Endothelial cell of umbilical vein (primary cell): ENCODE measurements at regions not wholly inside any gene's neighbourhood (a gene's known extent, or its start where the extent isn't known, plus 50 kb on each side); places are given as distances from the start of the nearest gene placed in this dataset.

Experiments
- BruUV-seq: library from RNA; stranded (reverse); fragments of 400-500 nt; replicated peaks from 2 replicates; lab custom pipeline; 2021; lab: Mats Ljungman, UMichigan
- CTCF ChIA-PET: fragments of 300-600, 350-600 bp; sonication (Branson Sonifier 250); formaldehyde crosslinking; loops from one replicate; lab custom pipeline; 2021; ENCODE audit warnings: antibody characterized with exemption, inconsistent platforms; lab: Charles Lee
- POLR2A ChIA-PET: fragments of 300-600, 350-600 bp; sonication (Branson Sonifier 250); formaldehyde crosslinking; loops from one replicate; lab custom pipeline; 2021; ENCODE audit warnings: antibody characterized with exemption, inconsistent platforms; lab: Charles Lee
- DNase-seq: peaks from one replicate; pipeline ENCODE4 v3.0.0-alpha.2; 2011; ENCODE audit warnings: low read depth, low spot score
- FAIRE-seq: peaks from 2 replicates; lab custom pipeline; 2011; peaks lifted over from hg19 to GRCh38; lab: Jason Lieb, UNC
- H2AFZ ChIP-seq: 2 replicates; pipeline ENCODE4 v1.6.0; 2012; ENCODE audit warnings: low read depth, low read length, control low read depth, inconsistent platforms
- H3K27ac ChIP-seq: 2 replicates; pipeline ENCODE4 v1.5.1; 2011; ENCODE audit warnings: low read depth, mild to moderate bottlenecking, control low read depth, low read length, moderate library complexity; ENCODE audit not compliant: insufficient read depth
- H3K27me3 ChIP-seq, 2 experiments: 2 replicates each; pipeline versions ENCODE4 v1.6.0 to v1.6.1; 2011; ENCODE audit warnings: low read length in 2 of 2, mixed read lengths in 1 of 2; ENCODE audit not compliant: control insufficient read depth in 2 of 2, insufficient read depth in 2 of 2
- H3K36me3 ChIP-seq, 2 experiments: 2 replicates in 1 of 2; 3 replicates in 1 of 2; pipeline ENCODE4 v1.5.1; 2011; ENCODE audit warnings: low read length in 2 of 2, mild to moderate bottlenecking in 1 of 2, moderate library complexity in 1 of 2; ENCODE audit not compliant: control insufficient read depth in 2 of 2, insufficient read depth in 2 of 2; ENCODE audit errors: extremely low read depth in 1 of 2
- H3K4me1 ChIP-seq: 3 replicates; pipeline ENCODE4 v1.5.1; 2011; ENCODE audit warnings: mild to moderate bottlenecking, low read length; ENCODE audit not compliant: control insufficient read depth, insufficient read depth; ENCODE audit errors: extremely low read depth
- H3K4me2 ChIP-seq: 2 replicates; pipeline ENCODE4 v1.6.1; 2011; ENCODE audit warnings: low read length, control low read depth, mixed read lengths; ENCODE audit not compliant: insufficient read depth
- H3K4me3 ChIP-seq, 3 experiments: fragments of 200-600 bp in 1 of 3; sonication (generic), shearing (Covaris generic) in 1 of 3; replicated peaks in 1 of 3; 2 replicates each; pipeline ENCODE4 v1.5.1; 2011 to 2016; ENCODE audit warnings: control low read depth in 3 of 3, low read length in 3 of 3, mild to moderate bottlenecking in 2 of 3, inconsistent platforms in 1 of 3, low read depth in 1 of 3, moderate library complexity in 1 of 3; ENCODE audit not compliant: insufficient read depth in 1 of 3
- H3K79me2 ChIP-seq: 2 replicates; pipeline ENCODE4 v1.6.0; 2012; ENCODE audit warnings: low read length, inconsistent platforms; ENCODE audit not compliant: control insufficient read depth, insufficient read depth
- H3K9ac ChIP-seq: replicated peaks from 2 replicates; pipeline ENCODE3; 2011; ENCODE audit warnings: low read length, control low read depth; ENCODE audit not compliant: insufficient read depth; ENCODE audit errors: extremely low read depth
- H3K9me1 ChIP-seq: replicated peaks from 3 replicates; pipeline ENCODE4 v1.6.0; 2011; ENCODE audit warnings: mild to moderate bottlenecking, low read length; ENCODE audit not compliant: control insufficient read depth, insufficient read depth; ENCODE audit errors: extremely low read depth
- H3K9me3 ChIP-seq: replicated peaks from 2 replicates; pipeline ENCODE4 v1.5.1; 2012; ENCODE audit warnings: low read length, inconsistent platforms; ENCODE audit not compliant: control insufficient read depth, insufficient read depth
- H4K20me1 ChIP-seq: replicated peaks from 2 replicates; pipeline ENCODE3; 2011; ENCODE audit warnings: mild to moderate bottlenecking, low read length; ENCODE audit not compliant: control insufficient read depth, insufficient read depth; ENCODE audit errors: extremely low read depth
- EZH2 ChIP-seq: IDR thresholded peaks from 2 replicates; pipeline ENCODE4 v1.6.1; 2012; ENCODE audit warnings: borderline replicate concordance, low read depth, mild to moderate bottlenecking, moderate library complexity, low read length, inconsistent platforms; ENCODE audit not compliant: severe bottlenecking
- FOS ChIP-seq: IDR thresholded peaks from 2 replicates; pipeline ENCODE4 v1.6.1; 2011; ENCODE audit warnings: mild to moderate bottlenecking, low read length, moderate library complexity, borderline replicate concordance; ENCODE audit not compliant: insufficient read depth
- GATA2 ChIP-seq: IDR thresholded peaks from 2 replicates; pipeline ENCODE4 v1.7.0; 2011; ENCODE audit warnings: low read depth, mild to moderate bottlenecking, moderate library complexity, mixed read lengths, low read length; ENCODE audit not compliant: insufficient read length, insufficient read depth
- JUN ChIP-seq: IDR thresholded peaks from 2 replicates; pipeline ENCODE4 v1.6.1; 2011; ENCODE audit warnings: borderline replicate concordance, low read depth; ENCODE audit not compliant: insufficient read length, insufficient read depth
- MYC ChIP-seq: IDR thresholded peaks from one replicate; pipeline ENCODE4 v1.6.1; 2011; ENCODE audit warnings: mild to moderate bottlenecking, low read depth, low read length
- POLR2A ChIP-seq: IDR thresholded peaks from 2 replicates; pipeline ENCODE4 v1.6.1; 2012; ENCODE audit warnings: low read depth, mild to moderate bottlenecking, control low read depth, low read length
- POLR2AphosphoS5 ChIP-seq: IDR thresholded peaks from 2 replicates; pipeline ENCODE4 v1.6.1; 2012; ENCODE audit warnings: low read depth, mild to moderate bottlenecking, control low read depth, low read length, moderate library complexity; ENCODE audit not compliant: insufficient read depth
- dilution Hi-C: fragments of 300-500 bp; cut with MboI; formaldehyde crosslinking; loops from one replicate; pipeline ENCODE4 v1.15.0; 2019; ENCODE audit warnings: low sequenced_read_pairs; ENCODE audit not compliant: extremely low pct_ligation_motif_present
- intact Hi-C: fragments of 100-400 bp; cut with micrococcal nuclease; formaldehyde crosslinking; loops from one replicate; pipeline ENCODE4 v1.10.0; 2022
- TF ChIP-seq, protein P1 (sequence below), 2 donors: IDR thresholded peaks; 1 replicate in 1 of 2; 2 replicates in 1 of 2; pipeline ENCODE4 v1.5.1; 2011; ENCODE audit warnings: low read length in 2 of 2, mild to moderate bottlenecking in 2 of 2, moderate library complexity in 2 of 2, control low read depth in 1 of 2, inconsistent platforms in 1 of 2, low read depth in 1 of 2; ENCODE audit not compliant: insufficient read depth in 1 of 2; ENCODE audit errors: extremely low read depth in 1 of 2
- TF ChIP-seq, protein P2 (sequence below): IDR thresholded peaks from 2 replicates; pipeline ENCODE4 v1.6.1; 2011; ENCODE audit not compliant: insufficient read depth, insufficient read length

DNA sequence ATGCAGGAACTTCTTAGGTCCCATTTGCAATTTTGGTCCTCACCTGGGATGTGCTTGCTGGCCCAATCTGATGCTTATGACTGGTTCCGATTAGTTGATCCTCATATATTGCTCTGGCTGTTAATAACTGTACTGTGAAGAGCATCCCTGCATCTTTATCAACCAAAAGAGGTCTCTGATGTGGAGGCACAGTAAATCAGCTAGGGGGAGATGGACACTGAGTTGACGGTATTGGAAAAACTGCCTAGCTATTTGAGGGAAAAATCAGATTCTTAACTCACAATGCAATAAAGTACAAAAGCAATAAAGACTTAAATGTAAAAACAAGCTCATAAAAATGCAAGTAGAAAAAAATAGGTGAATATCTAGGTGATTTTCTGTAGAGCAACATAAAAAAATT lies 188.0 kb upstream of the TCF4 start:
- no peaks in the 10 kb centered on the region for H4K20me1 ChIP-seq
- no peaks in the 10 kb centered on the region for H3K27me3 ChIP-seq
- H3K4me1 ChIP-seq = peaks cover 18% of the 10 kb centered on the region
- no peaks in the 10 kb centered on the region for H3K36me3 ChIP-seq
- no peaks in the 10 kb centered on the region for H3K79me2 ChIP-seq
- H3K9me1 ChIP-seq = no peaks in the 10 kb centered on the region
- no peak for DNase-seq
- H3K9me3 ChIP-seq = no peaks in the 10 kb centered on the region
- intact Hi-C loops = no loop called here
- H2AFZ ChIP-seq = no peak overlapping the region
- dilution Hi-C loops = no loop called here
- TF ChIP-seq EZH2 (no peak), POLR2AphosphoS5 (no peak), JUN (no peak), GATA2 (no peak)
- ChIA-PET POLR2A (no interaction called here), CTCF (interaction anchor here (0.7 to 0.8 kb wide), 2 partner anchors 85 to 187 kb away, joined by 3 read pairs; no protein-coding TSS in a partner anchor)
- no peak overlapping the region for H3K27ac ChIP-seq
- no peak overlapping the region for H3K9ac ChIP-seq
- FAIRE-seq = no peak
- no peak overlapping the region for H3K4me2 ChIP-seq
- no peak overlapping the region for H3K4me3 ChIP-seq
- BruUV-seq = no TSS peak

DNA sequence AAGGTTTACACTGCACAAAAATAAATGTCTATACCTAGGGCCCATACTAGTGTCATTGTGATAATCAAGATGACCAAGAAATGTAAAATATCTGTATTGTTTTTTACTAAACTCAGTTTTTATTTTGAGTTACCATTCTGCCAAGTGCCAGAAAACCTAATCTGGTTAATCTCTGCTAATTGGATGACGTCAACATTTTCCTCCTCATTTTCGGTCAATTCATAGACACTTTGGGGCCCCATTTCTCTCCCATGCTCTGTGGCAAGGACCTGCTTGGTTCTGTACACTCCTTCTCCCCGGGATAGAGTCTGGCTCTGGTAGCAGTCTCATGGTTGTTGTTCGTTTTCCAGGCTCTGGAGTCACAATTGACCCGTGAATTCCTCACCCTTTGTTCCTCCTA lies 186.5 kb upstream of the TCF4 start:
- no peak overlapping the region for H2AFZ ChIP-seq
- no peaks in the 10 kb centered on the region for H3K27me3 ChIP-seq
- intact Hi-C loops (no loop called here), dilution Hi-C loops (no loop called here)
- no peak for FAIRE-seq
- no peaks in the 10 kb centered on the region for H3K79me2 ChIP-seq
- no peaks in the 10 kb centered on the region for H3K36me3 ChIP-seq
- no peak overlapping the region for H3K9ac ChIP-seq
- BruUV-seq = no TSS peak
- no peaks in the 10 kb centered on the region for H3K9me3 ChIP-seq
- H3K9me1 ChIP-seq = no peaks in the 10 kb centered on the region
- ChIA-PET CTCF (no interaction called here), POLR2A (no interaction called here)
- H3K27ac ChIP-seq = no peak overlapping the region
- no peak overlapping the region for H3K4me3 ChIP-seq
- no peak for DNase-seq
- TF ChIP-seq, protein P1, sequence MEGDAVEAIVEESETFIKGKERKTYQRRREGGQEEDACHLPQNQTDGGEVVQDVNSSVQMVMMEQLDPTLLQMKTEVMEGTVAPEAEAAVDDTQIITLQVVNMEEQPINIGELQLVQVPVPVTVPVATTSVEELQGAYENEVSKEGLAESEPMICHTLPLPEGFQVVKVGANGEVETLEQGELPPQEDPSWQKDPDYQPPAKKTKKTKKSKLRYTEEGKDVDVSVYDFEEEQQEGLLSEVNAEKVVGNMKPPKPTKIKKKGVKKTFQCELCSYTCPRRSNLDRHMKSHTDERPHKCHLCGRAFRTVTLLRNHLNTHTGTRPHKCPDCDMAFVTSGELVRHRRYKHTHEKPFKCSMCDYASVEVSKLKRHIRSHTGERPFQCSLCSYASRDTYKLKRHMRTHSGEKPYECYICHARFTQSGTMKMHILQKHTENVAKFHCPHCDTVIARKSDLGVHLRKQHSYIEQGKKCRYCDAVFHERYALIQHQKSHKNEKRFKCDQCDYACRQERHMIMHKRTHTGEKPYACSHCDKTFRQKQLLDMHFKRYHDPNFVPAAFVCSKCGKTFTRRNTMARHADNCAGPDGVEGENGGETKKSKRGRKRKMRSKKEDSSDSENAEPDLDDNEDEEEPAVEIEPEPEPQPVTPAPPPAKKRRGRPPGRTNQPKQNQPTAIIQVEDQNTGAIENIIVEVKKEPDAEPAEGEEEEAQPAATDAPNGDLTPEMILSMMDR (IDR thresholded peaks at IDR 0.05; ENCODE audit: extremely low read depth in 1 of 2, insufficient read depth in 1 of 2, low read depth in 1 of 2, low read length in 2 of 2) = no peak
- TF ChIP-seq EZH2 = no peak
- TF ChIP-seq POLR2A = no peak
- TF ChIP-seq, protein P2, sequence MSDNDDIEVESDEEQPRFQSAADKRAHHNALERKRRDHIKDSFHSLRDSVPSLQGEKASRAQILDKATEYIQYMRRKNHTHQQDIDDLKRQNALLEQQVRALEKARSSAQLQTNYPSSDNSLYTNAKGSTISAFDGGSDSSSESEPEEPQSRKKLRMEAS = no peak
- no peak for TF ChIP-seq FOS
- no peak for TF ChIP-seq JUN
- TF ChIP-seq GATA2 = no peak
- no peak for TF ChIP-seq MYC
- TF ChIP-seq POLR2AphosphoS5 = no peak
- H4K20me1 ChIP-seq = no peaks in the 10 kb centered on the region
- H3K4me2 ChIP-seq = no peak overlapping the region
- H3K4me1 ChIP-seq = peaks cover 7% of the 10 kb centered on the region
